Retinal pigment epithelial cell (primary cell): ENCODE measurements at regions not wholly inside any gene's neighbourhood (a gene's known extent, or its start where the extent isn't known, plus 50 kb on each side); places are given as distances from the start of the nearest gene placed in this dataset.

Experiments
- DNase-seq: peaks from one replicate; pipeline ENCODE4 v3.0.0-alpha.2; 2010; ENCODE audit warnings: low read depth
- H3K4me3 ChIP-seq: 2 replicates; pipeline ENCODE4 v1.5.1; 2011; ENCODE audit warnings: mild to moderate bottlenecking, low read length, control low read depth, moderate library complexity
- TF ChIP-seq, protein P1 (sequence below): conservative IDR thresholded peaks from 2 replicates; pipeline ENCODE4 v1.5.1; 2011; ENCODE audit warnings: low read depth, low read length, control low read depth, inconsistent platforms

DNA sequence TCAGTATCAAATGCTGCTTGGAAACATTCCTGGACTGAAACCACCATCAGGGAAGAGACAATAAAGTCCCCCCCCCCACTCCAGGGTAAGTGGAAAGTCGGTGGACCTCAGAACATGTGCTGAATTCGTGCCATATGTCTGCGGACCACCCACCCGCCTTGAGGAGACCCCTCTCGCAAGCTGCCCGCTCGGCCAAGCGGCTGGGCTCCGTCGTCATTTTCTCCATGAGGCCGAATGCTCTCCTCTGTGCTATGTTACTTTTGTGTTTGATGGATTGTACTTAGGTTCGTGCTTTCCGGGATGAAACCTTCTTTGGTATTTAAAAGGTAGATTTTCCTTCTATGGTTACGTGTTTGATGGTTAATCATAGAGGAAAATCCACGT lies 136.2 kb upstream of the RTL1 start:
- H3K4me3 ChIP-seq = no peak overlapping the region
- no peak for DNase-seq
- TF ChIP-seq, protein P1, sequence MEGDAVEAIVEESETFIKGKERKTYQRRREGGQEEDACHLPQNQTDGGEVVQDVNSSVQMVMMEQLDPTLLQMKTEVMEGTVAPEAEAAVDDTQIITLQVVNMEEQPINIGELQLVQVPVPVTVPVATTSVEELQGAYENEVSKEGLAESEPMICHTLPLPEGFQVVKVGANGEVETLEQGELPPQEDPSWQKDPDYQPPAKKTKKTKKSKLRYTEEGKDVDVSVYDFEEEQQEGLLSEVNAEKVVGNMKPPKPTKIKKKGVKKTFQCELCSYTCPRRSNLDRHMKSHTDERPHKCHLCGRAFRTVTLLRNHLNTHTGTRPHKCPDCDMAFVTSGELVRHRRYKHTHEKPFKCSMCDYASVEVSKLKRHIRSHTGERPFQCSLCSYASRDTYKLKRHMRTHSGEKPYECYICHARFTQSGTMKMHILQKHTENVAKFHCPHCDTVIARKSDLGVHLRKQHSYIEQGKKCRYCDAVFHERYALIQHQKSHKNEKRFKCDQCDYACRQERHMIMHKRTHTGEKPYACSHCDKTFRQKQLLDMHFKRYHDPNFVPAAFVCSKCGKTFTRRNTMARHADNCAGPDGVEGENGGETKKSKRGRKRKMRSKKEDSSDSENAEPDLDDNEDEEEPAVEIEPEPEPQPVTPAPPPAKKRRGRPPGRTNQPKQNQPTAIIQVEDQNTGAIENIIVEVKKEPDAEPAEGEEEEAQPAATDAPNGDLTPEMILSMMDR = no peak

DNA sequence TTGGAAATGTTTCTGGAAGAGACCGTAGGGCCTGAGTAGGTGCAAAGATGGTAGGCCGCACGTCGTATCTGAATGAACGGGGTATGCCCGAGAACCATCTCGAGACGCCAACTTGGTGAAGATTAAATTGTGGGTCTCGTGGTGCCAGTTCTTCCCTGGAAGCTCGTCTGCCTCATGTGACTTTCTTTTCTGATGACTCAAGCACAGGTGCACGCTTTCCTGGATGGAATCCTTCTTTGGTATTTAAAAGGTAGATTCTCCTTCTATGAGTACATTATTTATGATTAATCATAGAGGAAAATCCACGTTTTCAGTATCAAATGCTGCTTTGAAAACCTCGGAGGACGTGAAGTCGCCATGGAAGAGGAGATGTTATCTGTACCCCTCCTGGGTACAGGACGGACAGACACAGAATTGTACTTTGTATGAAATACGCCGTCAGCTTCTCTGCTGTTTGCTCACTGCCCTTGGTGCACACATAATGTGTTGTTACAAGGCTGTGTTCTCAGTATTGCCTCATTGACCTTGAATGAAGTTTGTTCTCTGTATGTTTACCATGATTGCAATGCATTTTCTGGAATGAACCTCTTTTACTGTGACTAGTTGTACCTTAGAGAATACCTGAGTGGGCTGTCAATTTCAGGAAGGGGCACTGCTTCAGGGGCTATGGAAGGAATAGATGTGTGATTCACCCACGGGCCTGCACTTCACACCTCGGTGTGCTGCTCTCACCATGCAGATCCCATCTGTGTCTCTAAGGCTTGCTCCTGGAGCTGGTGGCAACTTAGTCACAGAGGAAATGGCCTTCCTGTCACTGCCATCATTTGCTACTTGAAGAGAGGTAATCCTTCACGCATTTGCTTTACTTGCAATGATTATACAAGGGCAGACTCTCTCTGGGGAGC lies 137.3 kb upstream of the RTL1 start:
- no peak overlapping the region for H3K4me3 ChIP-seq
- DNase-seq = no peak
- TF ChIP-seq, protein P1 = no peak

GRCh38 chr14:101043891-101044290 lies 140.4 kb upstream of the RTL1 start:
- TF ChIP-seq, protein P1 = no peak
- no peak overlapping the region for H3K4me3 ChIP-seq
- no peak for DNase-seq

DNA sequence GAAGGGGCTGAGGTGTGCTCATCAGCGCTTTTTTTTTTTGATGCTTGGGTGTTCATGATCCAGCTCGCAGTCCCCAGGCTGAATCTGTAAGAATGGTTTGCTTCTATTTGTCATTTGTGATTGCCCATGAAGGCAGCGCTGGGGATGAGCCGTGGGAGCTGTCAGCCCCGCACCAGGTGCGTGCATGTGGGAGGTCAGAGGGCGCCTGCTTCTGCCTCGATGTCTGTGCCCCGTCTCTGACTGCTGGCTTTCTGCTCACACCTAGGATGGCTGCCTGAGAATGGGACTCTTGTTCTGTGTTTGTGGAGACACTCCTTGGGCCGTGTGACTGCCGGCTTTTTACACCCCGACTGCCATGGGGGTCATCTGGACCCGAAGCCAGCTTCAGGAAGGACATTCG lies 141.2 kb upstream of the RTL1 start:
- TF ChIP-seq, protein P1 = no peak
- no peak overlapping the region for H3K4me3 ChIP-seq
- no peak for DNase-seq

GRCh38 chr14:101045511-101045910 lies 142.0 kb upstream of the RTL1 start:
- no peak for DNase-seq
- TF ChIP-seq, protein P1 = no peak
- H3K4me3 ChIP-seq = no peak overlapping the region

- DNase-seq = no peak
- TF ChIP-seq, protein P1 = no peak
- no peak overlapping the region for H3K4me3 ChIP-seq
Observed at GRCh38 chr14:101046071-101046470, 142.5 kb upstream of the RTL1 start.

DNA sequence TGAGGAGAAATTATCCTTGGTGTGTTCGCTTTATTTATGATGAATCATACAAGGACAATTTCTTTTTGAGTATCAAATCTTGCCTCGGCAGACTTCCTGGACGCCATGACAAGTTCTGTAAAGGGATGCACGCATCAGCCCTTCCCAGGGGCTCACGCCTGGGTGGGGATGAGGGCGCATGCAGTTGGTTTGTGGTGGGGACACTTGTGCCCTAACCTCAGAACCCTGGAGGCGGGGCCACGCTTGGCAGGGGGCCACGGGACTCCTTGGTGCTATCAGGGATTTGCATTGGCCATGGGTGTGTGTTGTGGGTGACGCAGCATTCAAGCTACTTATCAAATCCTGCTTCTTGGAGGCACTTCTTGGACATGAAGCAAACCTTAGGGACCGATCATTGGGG lies 143.8 kb upstream of the RTL1 start:
- DNase-seq = no peak
- TF ChIP-seq, protein P1 = no peak
- H3K4me3 ChIP-seq = no peak overlapping the region
